ENCODE measurements at regions not wholly inside any gene's neighbourhood (a gene's known extent, or its start where the extent isn't known, plus 50 kb on each side); places are given as distances from the start of the nearest gene placed in this dataset.

- 70 to 86% methylated on average over 1 of the region's 1 CpG for WGBS, 2 donors
- no peak for DNase-seq
- no peaks in the 10 kb centered on the region for H3K36me3 ChIP-seq
- no peak overlapping the region for H3K4me3 ChIP-seq
- no peaks in the 10 kb centered on the region for H3K27me3 ChIP-seq
- no peak overlapping the region for H3K27ac ChIP-seq
- intact Hi-C loops (cut with DNase I), result no loop called here
- H3K4me1 ChIP-seq, result no peaks in the 10 kb centered on the region
- TF ChIP-seq POLR2A (IDR thresholded peaks at IDR 0.05) (no peak), CTCF (IDR thresholded peaks at IDR 0.05) (no peak)
- no peaks in the 10 kb centered on the region for H3K9me3 ChIP-seq
Measured at GRCh38 chr13:53568491-53568890, 539.9 kb downstream of the OLFM4 start.

- WGBS, 2 donors, result 38 to 49% methylated on average over 2 of the region's 2 CpGs
- H3K27ac ChIP-seq, result no peak overlapping the region
- no peaks in the 10 kb centered on the region for H3K9me3 ChIP-seq
- no peaks in the 10 kb centered on the region for H3K4me1 ChIP-seq
- H3K27me3 ChIP-seq, result no peaks in the 10 kb centered on the region
- TF ChIP-seq POLR2A (IDR thresholded peaks at IDR 0.05) (no peak), CTCF (IDR thresholded peaks at IDR 0.05) (no peak)
- intact Hi-C loops (cut with DNase I), result no loop called here
- H3K4me3 ChIP-seq, result no peak overlapping the region
- H3K36me3 ChIP-seq, result no peaks in the 10 kb centered on the region
- no peak for DNase-seq
Measured at GRCh38 chr13:53569453-53569852, 540.8 kb downstream of the OLFM4 start.

GRCh38 chr13:53601113-53601512 lies 572.5 kb downstream of the OLFM4 start:
- H3K4me3 ChIP-seq, result no peak overlapping the region
- H3K9me3 ChIP-seq, result peaks cover 0 to 10% (median 0%) of the 10 kb centered on the region in 3 donors
- no peaks in the 10 kb centered on the region for H3K4me1 ChIP-seq
- TF ChIP-seq POLR2A (IDR thresholded peaks at IDR 0.05) (no peak), CTCF (IDR thresholded peaks at IDR 0.05) (no peak)
- 30 to 57% methylated on average over 5 of the region's 5 CpGs for WGBS, 2 donors
- no peaks in the 10 kb centered on the region for H3K36me3 ChIP-seq
- H3K27ac ChIP-seq, result no peak overlapping the region
- no peaks in the 10 kb centered on the region for H3K27me3 ChIP-seq
- intact Hi-C loops (cut with DNase I), result no loop called here
- no peak for DNase-seq

- intact Hi-C loops (cut with DNase I), result no loop called here
Measured at GRCh38 chr13:53605326-53605725, 576.7 kb downstream of the OLFM4 start.

GRCh38 chr13:53612200-53612599 lies 583.6 kb downstream of the OLFM4 start:
- TF ChIP-seq POLR2A (IDR thresholded peaks at IDR 0.05) (no peak), CTCF (IDR thresholded peaks at IDR 0.05) (no peak)
- Histone ChIP-seq H3K4me3 (no peak overlapping the region), H3K27ac (no peak overlapping the region), H3K27me3 (no peaks in the 10 kb centered on the region), H3K9me3 (no peaks in the 10 kb centered on the region), H3K36me3 (no peaks in the 10 kb centered on the region), H3K4me1 (no peaks in the 10 kb centered on the region)
- no peak for DNase-seq
- 61 to 62% methylated on average over 3 of the region's 3 CpGs for WGBS, 2 donors
- intact Hi-C loops (cut with DNase I), result no loop called here

More at GRCh38 chr13:53605326-53605725, 576.7 kb downstream of the OLFM4 start:
- no peaks in the 10 kb centered on the region for H3K36me3 ChIP-seq
- no peak for DNase-seq
- H3K27me3 ChIP-seq, result no peaks in the 10 kb centered on the region
- H3K4me1 ChIP-seq, result no peaks in the 10 kb centered on the region
- TF ChIP-seq CTCF (IDR thresholded peaks at IDR 0.05) (no peak), POLR2A (IDR thresholded peaks at IDR 0.05) (no peak)
- H3K27ac ChIP-seq, result no peak overlapping the region
- H3K4me3 ChIP-seq, result no peak overlapping the region
- H3K9me3 ChIP-seq, result peaks cover 0 to 10% (median 0%) of the 10 kb centered on the region in 3 donors
- WGBS, 2 donors, result 36 to 40% methylated on average over 1 of the region's 1 CpG

Data from esophagus squamous epithelium (tissue), 5 donors.